Endothelial cell of umbilical vein (primary cell): ENCODE measurements at regions not wholly inside any gene's neighbourhood (a gene's known extent, or its start where the extent isn't known, plus 50 kb on each side); places are given as distances from the start of the nearest gene placed in this dataset.

Experiments used
- BruUV-seq: library from RNA; stranded (reverse); fragments of 400-500 nt; replicated peaks from 2 replicates; lab custom pipeline; 2021; lab: Mats Ljungman, UMichigan
- CTCF ChIA-PET: fragments of 300-600, 350-600 bp; sonication (Branson Sonifier 250); formaldehyde crosslinking; loops from one replicate; lab custom pipeline; 2021; ENCODE audit warnings: antibody characterized with exemption, inconsistent platforms; lab: Charles Lee
- POLR2A ChIA-PET: fragments of 300-600, 350-600 bp; sonication (Branson Sonifier 250); formaldehyde crosslinking; loops from one replicate; lab custom pipeline; 2021; ENCODE audit warnings: antibody characterized with exemption, inconsistent platforms; lab: Charles Lee
- DNase-seq: peaks from one replicate; pipeline ENCODE4 v3.0.0-alpha.2; 2011; ENCODE audit warnings: low read depth, low spot score
- FAIRE-seq: peaks from 2 replicates; lab custom pipeline; 2011; peaks lifted over from hg19 to GRCh38; lab: Jason Lieb, UNC
- H2AFZ ChIP-seq: 2 replicates; pipeline ENCODE4 v1.6.0; 2012; ENCODE audit warnings: low read depth, low read length, control low read depth, inconsistent platforms
- H3K27ac ChIP-seq: 2 replicates; pipeline ENCODE4 v1.5.1; 2011; ENCODE audit warnings: low read depth, mild to moderate bottlenecking, control low read depth, low read length, moderate library complexity; ENCODE audit not compliant: insufficient read depth
- H3K27me3 ChIP-seq, 2 experiments: 2 replicates each; pipeline versions ENCODE4 v1.6.0 to v1.6.1; 2011; ENCODE audit warnings: low read length in 2 of 2, mixed read lengths in 1 of 2; ENCODE audit not compliant: control insufficient read depth in 2 of 2, insufficient read depth in 2 of 2
- H3K36me3 ChIP-seq, 2 experiments: 2 replicates in 1 of 2; 3 replicates in 1 of 2; pipeline ENCODE4 v1.5.1; 2011; ENCODE audit warnings: low read length in 2 of 2, mild to moderate bottlenecking in 1 of 2, moderate library complexity in 1 of 2; ENCODE audit not compliant: control insufficient read depth in 2 of 2, insufficient read depth in 2 of 2; ENCODE audit errors: extremely low read depth in 1 of 2
- H3K4me1 ChIP-seq: 3 replicates; pipeline ENCODE4 v1.5.1; 2011; ENCODE audit warnings: mild to moderate bottlenecking, low read length; ENCODE audit not compliant: control insufficient read depth, insufficient read depth; ENCODE audit errors: extremely low read depth
- H3K4me2 ChIP-seq: 2 replicates; pipeline ENCODE4 v1.6.1; 2011; ENCODE audit warnings: low read length, control low read depth, mixed read lengths; ENCODE audit not compliant: insufficient read depth
- H3K4me3 ChIP-seq, 3 experiments: fragments of 200-600 bp in 1 of 3; sonication (generic), shearing (Covaris generic) in 1 of 3; replicated peaks in 1 of 3; 2 replicates each; pipeline ENCODE4 v1.5.1; 2011 to 2016; ENCODE audit warnings: control low read depth in 3 of 3, low read length in 3 of 3, mild to moderate bottlenecking in 2 of 3, inconsistent platforms in 1 of 3, low read depth in 1 of 3, moderate library complexity in 1 of 3; ENCODE audit not compliant: insufficient read depth in 1 of 3
- H3K79me2 ChIP-seq: 2 replicates; pipeline ENCODE4 v1.6.0; 2012; ENCODE audit warnings: low read length, inconsistent platforms; ENCODE audit not compliant: control insufficient read depth, insufficient read depth
- H3K9ac ChIP-seq: replicated peaks from 2 replicates; pipeline ENCODE3; 2011; ENCODE audit warnings: low read length, control low read depth; ENCODE audit not compliant: insufficient read depth; ENCODE audit errors: extremely low read depth
- H3K9me1 ChIP-seq: replicated peaks from 3 replicates; pipeline ENCODE4 v1.6.0; 2011; ENCODE audit warnings: mild to moderate bottlenecking, low read length; ENCODE audit not compliant: control insufficient read depth, insufficient read depth; ENCODE audit errors: extremely low read depth
- H3K9me3 ChIP-seq: replicated peaks from 2 replicates; pipeline ENCODE4 v1.5.1; 2012; ENCODE audit warnings: low read length, inconsistent platforms; ENCODE audit not compliant: control insufficient read depth, insufficient read depth
- H4K20me1 ChIP-seq: replicated peaks from 2 replicates; pipeline ENCODE3; 2011; ENCODE audit warnings: mild to moderate bottlenecking, low read length; ENCODE audit not compliant: control insufficient read depth, insufficient read depth; ENCODE audit errors: extremely low read depth
- CTCF ChIP-seq, 2 donors: IDR thresholded peaks; 1 replicate in 1 of 2; 2 replicates in 1 of 2; pipeline ENCODE4 v1.5.1; 2011; ENCODE audit warnings: low read length in 2 of 2, mild to moderate bottlenecking in 2 of 2, moderate library complexity in 2 of 2, control low read depth in 1 of 2, inconsistent platforms in 1 of 2, low read depth in 1 of 2; ENCODE audit not compliant: insufficient read depth in 1 of 2; ENCODE audit errors: extremely low read depth in 1 of 2
- EZH2 ChIP-seq: IDR thresholded peaks from 2 replicates; pipeline ENCODE4 v1.6.1; 2012; ENCODE audit warnings: borderline replicate concordance, low read depth, mild to moderate bottlenecking, moderate library complexity, low read length, inconsistent platforms; ENCODE audit not compliant: severe bottlenecking
- FOS ChIP-seq: IDR thresholded peaks from 2 replicates; pipeline ENCODE4 v1.6.1; 2011; ENCODE audit warnings: mild to moderate bottlenecking, low read length, moderate library complexity, borderline replicate concordance; ENCODE audit not compliant: insufficient read depth
- GATA2 ChIP-seq: IDR thresholded peaks from 2 replicates; pipeline ENCODE4 v1.7.0; 2011; ENCODE audit warnings: low read depth, mild to moderate bottlenecking, moderate library complexity, mixed read lengths, low read length; ENCODE audit not compliant: insufficient read length, insufficient read depth
- JUN ChIP-seq: IDR thresholded peaks from 2 replicates; pipeline ENCODE4 v1.6.1; 2011; ENCODE audit warnings: borderline replicate concordance, low read depth; ENCODE audit not compliant: insufficient read length, insufficient read depth
- MAX ChIP-seq: IDR thresholded peaks from 2 replicates; pipeline ENCODE4 v1.6.1; 2011; ENCODE audit not compliant: insufficient read depth, insufficient read length
- MYC ChIP-seq: IDR thresholded peaks from one replicate; pipeline ENCODE4 v1.6.1; 2011; ENCODE audit warnings: mild to moderate bottlenecking, low read depth, low read length
- POLR2A ChIP-seq: IDR thresholded peaks from 2 replicates; pipeline ENCODE4 v1.6.1; 2012; ENCODE audit warnings: low read depth, mild to moderate bottlenecking, control low read depth, low read length
- POLR2AphosphoS5 ChIP-seq: IDR thresholded peaks from 2 replicates; pipeline ENCODE4 v1.6.1; 2012; ENCODE audit warnings: low read depth, mild to moderate bottlenecking, control low read depth, low read length, moderate library complexity; ENCODE audit not compliant: insufficient read depth
- dilution Hi-C: fragments of 300-500 bp; cut with MboI; formaldehyde crosslinking; loops from one replicate; pipeline ENCODE4 v1.15.0; 2019; ENCODE audit warnings: low sequenced_read_pairs; ENCODE audit not compliant: extremely low pct_ligation_motif_present
- intact Hi-C: fragments of 100-400 bp; cut with micrococcal nuclease; formaldehyde crosslinking; loops from one replicate; pipeline ENCODE4 v1.10.0; 2022

- intact Hi-C loops (no loop called here), dilution Hi-C loops (no loop called here)
- Histone ChIP-seq H3K9ac (no peak overlapping the region), H3K27me3 (no peaks in the 10 kb centered on the region), H3K27ac (no peak overlapping the region), H3K9me1 (no peaks in the 10 kb centered on the region), H3K36me3 (no peaks in the 10 kb centered on the region), H3K9me3 (peaks cover 2% of the 10 kb centered on the region), H3K4me2 (no peak overlapping the region), H3K4me3 (no peak overlapping the region), H2AFZ (no peak overlapping the region), H3K4me1 (no peaks in the 10 kb centered on the region), H3K79me2 (no peaks in the 10 kb centered on the region), H4K20me1 (no peaks in the 10 kb centered on the region)
- BruUV-seq = no TSS peak
- no peak for DNase-seq
- no peak for FAIRE-seq
- TF ChIP-seq POLR2A (no peak), CTCF (IDR thresholded peaks at IDR 0.05; ENCODE audit: extremely low read depth in 1 of 2, insufficient read depth in 1 of 2, low read depth in 1 of 2, low read length in 2 of 2) (no peak), GATA2 (no peak), EZH2 (no peak), MYC (no peak), POLR2AphosphoS5 (no peak)
- ChIA-PET POLR2A (no interaction called here), CTCF (no interaction called here)
Measured at GRCh38 chr14:39768589-39768988, 336.4 kb upstream of the FBXO33 start.

GRCh38 chr14:39766397-39767000 is 334.3 kb upstream of the FBXO33 start:
- no TSS peak for BruUV-seq
- Histone ChIP-seq H3K27ac (no peak overlapping the region), H3K9ac (no peak overlapping the region), H3K9me1 (no peaks in the 10 kb centered on the region), H3K36me3 (no peaks in the 10 kb centered on the region), H3K4me3 (no peak overlapping the region), H2AFZ (no peak overlapping the region), H3K27me3 (no peaks in the 10 kb centered on the region), H3K9me3 (peaks cover 3% of the 10 kb centered on the region), H3K79me2 (no peaks in the 10 kb centered on the region), H4K20me1 (no peaks in the 10 kb centered on the region), H3K4me2 (no peak overlapping the region), H3K4me1 (no peaks in the 10 kb centered on the region)
- TF ChIP-seq POLR2AphosphoS5 (no peak), JUN (no peak), GATA2 (no peak), POLR2A (no peak), FOS (no peak), MYC (no peak), CTCF (IDR thresholded peaks at IDR 0.05; ENCODE audit: extremely low read depth in 1 of 2, insufficient read depth in 1 of 2, low read depth in 1 of 2, low read length in 2 of 2) (no peak), EZH2 (no peak), MAX (no peak)
- ChIA-PET CTCF (no interaction called here), POLR2A (no interaction called here)
- intact Hi-C loops (no loop called here), dilution Hi-C loops (no loop called here)
- DNase-seq = no peak
- FAIRE-seq = no peak
